ENCODE measurements at regions not wholly inside any gene's neighbourhood (a gene's known extent, or its start where the extent isn't known, plus 50 kb on each side); places are given as distances from the start of the nearest gene placed in this dataset.

DNA sequence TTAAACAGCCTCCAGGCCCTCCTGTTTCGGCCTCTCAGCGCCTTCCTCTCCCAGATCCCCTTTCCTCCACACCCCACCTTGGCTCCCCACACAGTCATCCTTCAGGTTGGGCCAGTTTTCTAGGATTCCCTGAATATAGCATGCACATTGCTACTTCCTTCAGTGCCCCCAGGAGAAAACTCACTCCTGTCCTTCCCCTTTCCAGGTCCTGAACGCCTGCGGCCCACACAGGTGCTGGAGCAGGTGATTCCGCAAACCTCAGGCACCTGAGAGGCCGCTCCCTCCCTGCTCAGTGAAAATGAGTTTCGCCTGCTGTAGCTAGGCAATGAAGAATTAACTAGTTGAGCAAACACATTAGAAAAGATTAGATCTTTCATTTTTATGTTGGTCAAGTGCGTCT, 185.0 kb downstream of the MED10 start:
- no peak for DNase-seq

DNA sequence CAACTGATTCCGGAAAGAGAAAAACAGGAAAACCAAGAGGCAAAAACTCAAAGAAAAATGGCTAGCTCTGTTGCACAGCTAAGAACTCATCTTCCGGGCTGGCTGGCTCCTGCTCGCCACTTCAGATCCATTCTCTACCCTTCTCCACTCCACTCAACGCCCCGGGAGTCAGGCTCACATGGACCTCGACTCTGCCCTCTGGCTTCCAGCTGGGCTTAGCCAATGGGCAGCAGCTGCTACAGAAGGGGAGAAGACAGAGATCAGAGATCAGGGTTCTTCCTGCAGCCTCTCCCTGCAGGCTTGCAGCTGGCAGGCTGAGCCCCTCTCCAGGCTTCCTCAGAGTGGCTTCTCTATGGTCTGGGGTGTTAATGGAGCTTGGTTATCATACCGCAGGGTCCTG, 187.5 kb downstream of the MED10 start:
- no peak for DNase-seq

DNA sequence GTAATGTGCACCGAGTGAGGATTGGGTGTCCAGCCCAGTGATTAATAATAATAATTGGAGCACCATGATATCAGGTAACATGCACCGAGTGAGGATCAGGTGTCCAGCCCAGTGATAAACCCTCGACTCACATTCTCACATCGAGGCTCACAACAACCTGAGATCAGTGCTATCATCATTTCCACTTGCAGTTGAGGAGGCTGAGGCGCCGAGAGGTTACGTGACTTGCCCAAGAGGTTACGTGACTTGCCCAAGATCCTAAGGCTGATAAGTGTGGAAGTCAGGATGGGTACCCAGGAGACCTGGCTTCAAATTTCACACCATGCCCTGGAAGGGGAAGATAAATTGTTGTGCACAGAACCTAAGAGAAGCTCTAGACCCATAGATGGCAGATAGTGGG, 189.4 kb downstream of the MED10 start:
- DNase-seq, result no peak

DNA sequence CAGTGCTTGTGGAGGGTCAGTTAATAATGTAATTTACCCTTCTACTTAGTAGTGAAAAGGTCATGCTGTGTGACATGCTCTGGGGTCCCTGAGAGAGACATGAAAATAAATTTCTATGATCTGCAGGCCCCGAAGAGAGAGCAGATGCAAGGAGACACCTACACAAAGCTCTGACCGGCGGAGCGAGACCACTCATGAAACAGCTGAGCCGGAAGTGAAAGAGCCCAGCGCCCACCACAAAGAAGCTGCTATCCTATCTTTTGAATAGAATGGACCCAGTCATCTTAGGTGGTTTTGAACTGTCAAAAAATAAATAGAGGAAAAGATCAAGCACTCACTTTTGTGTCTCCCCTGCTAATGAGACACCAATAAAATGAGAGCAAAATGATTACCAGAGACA, 190.0 kb downstream of the MED10 start:
- no peak for DNase-seq

DNA sequence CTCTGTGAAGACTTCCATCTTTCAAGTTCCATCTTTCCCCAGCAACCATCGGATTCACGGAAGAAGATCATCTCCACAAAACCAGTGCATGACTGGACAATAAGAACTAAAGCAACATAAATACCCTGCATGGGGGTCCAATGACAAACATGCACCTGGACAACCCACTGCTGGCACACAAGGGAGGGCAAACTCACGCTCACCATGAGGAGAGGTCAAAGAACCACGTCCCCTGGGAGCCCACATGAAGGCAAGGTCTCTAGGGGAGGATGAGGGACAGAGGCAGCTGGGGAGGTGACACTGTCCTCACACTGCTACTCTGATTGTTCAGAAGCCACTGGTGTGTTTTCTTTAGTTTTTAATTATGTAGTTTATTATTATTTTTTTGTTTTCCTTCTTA, 190.8 kb downstream of the MED10 start:
- DNase-seq, result no peak

DNA sequence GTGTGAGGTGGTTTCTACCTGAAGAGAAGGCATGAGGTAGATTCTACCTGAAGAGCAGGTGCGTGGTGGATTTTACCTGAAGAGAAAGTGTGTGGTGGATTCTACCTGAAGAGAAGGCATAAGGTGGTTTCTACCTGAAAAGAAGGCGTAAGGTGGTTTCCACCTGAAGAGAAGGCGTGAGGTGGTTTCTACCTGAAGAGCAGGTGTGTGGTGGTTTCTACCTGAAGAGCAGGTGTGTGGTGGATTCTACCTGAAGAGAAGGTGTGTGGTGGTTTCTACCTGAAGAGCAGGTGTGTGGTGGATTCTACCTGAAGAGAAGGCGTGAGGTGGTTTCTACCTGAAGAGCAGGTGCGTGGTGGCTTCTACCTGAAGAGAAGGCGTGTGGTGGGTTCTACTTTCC, 192.8 kb downstream of the MED10 start:
- DNase-seq, result no peak

DNA sequence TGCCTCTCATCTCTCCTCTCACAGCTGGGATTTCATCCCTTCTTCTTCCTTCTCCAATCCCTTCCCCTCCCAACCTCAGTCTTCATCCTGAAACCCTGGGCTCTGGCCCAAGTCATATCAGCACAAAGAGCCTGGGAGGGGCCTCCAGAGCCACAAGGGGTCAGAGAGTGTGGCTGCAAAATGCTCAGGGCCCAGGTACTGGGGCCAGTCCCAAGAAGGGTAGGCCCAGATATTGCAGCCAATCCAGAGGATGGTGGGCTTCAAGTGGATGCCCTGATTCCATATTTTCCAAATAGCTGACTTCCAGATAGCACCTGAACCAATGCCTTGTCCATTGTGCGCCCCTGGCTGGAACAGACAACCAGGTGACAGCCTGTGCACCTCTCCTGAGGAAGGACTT, 193.9 kb downstream of the MED10 start:
- DNase-seq, result no peak

DNA sequence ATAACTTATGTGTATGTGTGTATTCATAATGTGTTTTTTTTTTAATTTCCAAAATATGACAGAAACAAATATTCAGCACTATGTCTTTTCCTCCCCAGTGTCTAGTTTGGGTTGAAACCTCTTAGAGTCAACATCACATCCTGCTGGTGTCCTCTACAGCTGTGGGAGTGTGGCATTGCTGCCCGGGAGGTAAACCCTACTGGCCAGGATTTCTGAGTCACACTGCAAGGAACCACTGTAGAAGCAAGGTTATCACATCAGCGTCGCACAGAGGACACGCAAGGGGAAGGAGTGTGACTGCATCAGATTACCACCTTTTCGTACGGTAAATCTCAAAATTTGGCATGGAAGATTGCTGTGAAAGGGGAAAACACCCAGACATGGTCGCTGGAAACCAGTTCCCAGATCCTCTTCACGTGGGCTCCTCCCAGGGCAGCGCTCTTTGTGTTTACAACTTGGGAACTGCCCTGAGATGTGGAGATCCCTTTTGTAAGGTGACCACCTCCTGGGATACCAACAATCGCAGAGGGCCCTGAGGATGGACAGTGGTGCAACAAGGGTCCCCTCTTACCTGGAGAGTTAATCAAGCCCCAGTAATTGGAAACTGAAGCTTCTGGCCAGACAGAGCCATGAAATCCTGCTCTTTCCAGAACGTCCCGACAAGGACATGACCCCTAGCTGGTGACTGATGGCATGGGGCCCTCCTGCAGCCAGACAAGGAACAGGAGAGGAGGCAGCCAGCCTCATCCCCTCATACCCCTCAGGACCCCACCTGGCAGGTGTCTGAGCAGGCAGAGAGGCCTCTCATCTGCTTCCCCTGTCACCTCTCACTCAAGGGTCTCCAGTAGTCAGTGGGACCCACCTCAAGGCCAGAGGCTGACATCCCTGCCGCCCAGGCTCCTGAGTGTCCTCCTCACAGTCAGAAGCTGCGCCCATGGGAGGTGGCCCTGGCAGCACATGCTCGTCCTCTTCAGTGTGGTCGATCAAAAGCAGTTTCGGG, 194.7 kb downstream of the MED10 start:
- DNase-seq, result no peak

DNA sequence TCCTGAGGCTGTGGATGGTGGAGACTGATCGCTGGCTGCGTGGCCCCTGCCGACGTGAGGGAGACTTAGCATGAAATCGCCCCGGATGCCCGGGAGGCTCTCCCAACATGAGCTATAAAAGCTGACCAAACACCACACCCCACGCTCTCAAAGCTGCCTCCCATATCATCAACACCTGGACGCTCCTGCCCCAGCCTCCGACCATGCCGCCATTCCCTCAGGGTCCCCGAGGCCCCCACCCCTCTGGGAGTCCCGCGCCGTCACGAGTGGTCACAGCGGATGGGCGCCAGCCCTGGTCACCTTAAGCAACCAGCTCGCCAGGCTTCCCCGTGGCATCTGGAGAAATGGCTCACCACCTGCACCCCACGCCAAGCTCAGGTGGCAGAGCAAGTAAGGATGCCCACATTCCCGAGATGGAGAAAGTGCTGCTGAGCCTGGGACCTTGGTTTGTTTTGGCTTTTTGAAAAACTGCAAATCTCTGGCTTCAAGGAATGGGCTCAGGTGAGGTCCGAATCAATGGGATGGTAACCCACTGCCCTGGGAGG, 196.0 kb downstream of the MED10 start:
- no peak for DNase-seq

DNA sequence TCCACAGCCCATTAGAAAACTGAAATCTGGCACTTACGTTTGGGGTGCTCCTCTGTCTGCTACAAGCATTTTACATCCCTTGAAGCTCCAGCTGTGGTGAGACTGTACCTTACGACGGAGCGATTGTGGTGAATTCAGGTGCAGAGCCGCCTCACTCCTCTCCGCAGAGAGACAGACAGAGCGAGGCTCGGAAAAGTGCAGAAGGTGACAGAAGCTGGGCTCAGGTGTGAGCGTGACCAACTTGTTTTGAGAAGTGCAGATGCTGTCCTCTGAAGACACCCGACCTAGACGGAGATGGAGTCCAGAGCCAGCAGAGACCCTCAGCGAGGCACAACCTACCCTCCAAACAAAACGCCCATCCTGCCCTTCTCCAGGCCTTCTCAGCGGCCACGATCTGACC, 196.5 kb downstream of the MED10 start:
- DNase-seq, result no peak

DNA sequence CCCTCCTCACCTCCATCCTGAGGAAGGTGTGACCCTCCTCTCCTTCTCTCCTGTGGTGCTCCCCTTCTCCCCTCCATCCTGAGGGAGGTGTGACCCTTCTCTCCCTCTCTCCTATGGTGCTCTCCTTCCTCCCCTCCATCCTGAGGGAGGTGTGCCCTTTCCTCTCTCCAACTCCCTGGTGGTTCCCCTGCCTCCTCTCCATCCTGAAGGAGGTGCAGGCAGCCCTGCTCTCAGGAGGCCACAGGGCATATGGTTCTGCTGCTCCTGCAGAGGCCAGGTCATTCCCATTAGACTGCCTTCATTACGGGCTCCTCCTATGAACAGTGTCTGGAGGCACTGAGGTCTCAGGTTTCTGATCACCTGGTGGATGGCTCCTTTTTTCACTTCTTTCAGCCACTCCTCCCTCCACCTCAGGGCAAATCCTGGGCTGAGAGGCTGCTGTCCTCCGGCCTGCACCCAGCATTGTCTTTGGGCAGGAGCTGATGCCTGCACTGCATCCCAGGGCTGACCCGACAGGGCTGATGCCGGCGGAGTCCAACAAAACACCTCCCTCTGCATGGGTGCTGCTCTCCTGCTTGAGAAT, 197.1 kb downstream of the MED10 start:
- no peak for DNase-seq

DNA sequence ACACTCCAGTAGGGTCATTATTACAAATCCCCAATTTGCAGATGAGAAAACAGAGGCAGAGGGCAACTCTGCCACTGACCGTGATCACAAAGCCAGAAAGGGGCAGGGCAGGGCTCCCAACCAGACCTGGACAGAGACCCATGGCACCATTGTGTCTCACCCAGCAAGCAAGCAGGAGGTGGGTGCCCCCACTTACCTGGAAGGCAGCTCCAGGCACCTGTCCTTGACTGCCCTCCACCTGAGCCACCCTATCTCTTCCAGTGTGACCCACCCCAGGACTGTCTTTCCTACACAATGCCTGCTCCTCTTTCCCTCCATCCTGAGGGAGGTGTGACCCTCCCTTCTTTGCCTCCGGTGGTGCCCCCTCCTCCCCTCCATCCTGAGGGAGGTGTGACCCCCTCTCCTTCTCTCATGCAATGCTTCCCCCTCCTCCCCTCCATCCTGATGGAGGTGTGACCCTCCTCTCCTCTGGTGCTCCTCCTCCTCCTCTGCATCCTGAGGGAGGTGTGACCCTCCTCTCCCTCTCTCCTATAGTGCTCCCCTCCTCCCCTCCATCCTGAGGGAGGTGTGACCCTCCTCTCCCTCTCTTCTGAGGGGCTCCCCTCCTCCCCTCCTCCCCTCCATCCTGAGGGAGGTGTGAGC, 198.0 kb downstream of the MED10 start:
- no peak for DNase-seq

DNA sequence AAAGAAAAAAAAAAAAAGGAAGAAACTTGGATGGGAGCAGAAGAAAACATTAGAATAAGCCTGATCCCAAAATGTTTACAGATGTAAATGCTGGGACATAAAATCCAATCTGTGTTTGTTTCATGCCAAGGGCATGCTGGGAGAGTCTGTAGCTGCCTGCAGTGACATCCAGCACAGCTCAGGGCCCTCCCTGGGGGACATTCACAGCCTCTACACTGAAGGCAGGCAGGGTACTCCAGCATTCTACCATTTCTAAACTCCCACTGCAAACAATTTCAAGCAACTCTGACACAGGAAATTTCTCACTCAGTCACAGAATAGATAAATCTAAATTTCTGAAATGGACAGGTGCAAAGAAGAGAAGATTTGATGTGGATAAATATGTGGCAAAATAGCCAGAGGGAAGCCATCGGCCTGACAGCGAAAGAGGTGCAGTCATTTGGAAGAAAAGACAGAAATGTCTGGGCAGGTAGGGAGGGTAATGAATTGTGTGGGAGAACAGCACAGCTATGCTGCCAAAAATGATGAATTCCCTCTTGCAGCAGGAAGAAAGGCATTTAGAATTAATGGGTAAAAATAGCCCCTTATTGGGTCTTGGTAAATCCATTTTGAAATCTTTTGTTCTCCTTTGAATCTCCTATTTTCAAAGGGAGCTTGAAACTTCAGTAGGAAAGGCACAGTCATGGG, 199.4 kb downstream of the MED10 start:
- DNase-seq, result no peak

DNA sequence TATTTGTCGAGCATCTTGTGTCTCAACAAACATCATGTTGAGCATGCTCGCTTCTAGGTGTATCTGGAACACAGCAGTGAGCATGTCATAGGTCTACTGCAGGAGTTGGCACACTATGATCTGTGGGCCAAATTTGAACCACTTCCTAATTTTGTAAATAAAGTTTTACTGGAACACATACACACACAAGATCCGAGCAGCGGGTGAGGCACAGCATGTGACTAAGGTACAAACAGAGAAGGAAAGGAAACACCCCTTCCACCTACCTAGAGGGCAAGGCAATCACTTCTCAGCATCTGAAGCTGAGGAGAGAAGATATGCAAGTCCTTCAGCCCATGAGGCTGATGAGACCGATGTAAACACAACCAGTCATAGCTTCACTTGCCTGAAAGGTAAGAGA, 200.4 kb downstream of the MED10 start:
- DNase-seq, result no peak

DNA sequence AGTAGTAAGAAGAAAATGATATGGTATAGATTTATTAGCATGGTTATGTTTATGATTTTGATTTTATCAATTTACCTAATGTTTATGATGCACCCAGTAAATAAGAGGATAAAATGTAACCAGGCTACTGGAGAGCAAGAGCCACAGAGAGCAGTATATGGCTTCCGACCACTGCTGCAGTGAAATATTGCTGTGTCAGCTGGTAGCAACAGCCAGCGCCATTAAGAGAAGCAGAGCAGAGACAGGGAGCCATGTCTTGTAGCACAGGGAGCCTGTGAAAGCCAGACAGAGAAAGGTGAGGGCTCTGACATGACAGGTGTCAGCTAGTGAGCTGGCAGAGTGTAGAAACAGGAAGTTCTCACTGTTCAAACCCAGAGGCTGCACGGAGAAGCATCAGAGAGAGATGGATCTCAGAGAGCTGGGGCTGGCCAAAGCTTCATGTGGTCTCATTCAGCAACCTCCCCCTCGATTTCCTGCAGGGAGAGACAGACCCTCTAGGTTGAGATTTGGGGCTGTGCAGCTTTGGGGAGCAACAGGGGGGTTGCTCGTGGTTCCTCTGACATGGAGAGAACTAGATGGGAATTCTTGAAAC, 202.1 kb downstream of the MED10 start:
- no peak for DNase-seq

DNA sequence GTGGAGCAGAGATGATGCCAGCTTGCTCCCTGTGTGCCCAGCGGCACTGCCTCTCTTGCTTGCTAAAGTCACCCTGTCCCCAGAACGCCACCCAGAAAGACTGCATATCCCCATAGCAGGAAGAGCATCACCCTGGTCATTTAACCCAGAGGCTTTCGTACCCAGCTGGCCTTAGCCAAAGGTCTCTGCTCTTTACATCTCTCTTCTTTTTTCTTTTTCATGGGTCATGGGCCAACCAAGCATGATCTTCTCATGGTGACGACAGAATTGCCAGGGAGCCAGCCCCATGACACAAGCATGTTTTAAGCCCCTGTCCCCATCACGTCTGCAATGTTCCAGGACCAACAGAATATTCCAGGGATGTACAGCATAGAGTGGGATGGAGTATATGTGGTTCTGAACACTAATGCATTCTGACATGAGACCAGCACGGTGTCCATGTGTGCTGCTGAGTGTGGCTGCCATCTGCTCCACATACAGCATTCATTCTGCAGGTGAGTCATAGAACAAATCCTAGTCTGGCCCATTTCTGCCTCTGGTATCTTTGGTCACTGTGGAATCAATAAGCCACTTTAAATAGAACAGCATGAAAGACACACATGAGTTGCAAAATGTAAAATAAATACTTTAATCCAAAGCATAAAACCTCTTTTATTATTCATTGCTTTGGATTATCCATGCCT, 203.0 kb downstream of the MED10 start:
- DNase-seq, result no peak

DNA sequence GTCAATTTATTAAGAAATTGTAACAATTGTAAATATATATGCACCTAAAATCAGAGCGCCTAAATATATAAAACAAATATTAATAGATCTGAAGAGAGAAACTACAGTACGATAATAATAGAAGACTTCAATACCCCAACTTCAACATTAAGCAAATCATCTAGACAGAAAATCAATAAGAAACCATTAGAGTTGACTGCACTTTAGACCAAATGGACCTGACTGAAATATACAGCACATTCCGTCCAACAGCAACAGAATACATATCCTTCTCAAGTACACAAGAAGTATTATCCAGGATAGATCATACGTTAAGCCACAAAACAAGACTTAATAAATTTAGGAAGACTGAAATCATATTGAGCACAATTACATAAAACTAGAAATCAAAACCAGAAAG, 208.7 kb downstream of the MED10 start:
- DNase-seq, result no peak

DNA sequence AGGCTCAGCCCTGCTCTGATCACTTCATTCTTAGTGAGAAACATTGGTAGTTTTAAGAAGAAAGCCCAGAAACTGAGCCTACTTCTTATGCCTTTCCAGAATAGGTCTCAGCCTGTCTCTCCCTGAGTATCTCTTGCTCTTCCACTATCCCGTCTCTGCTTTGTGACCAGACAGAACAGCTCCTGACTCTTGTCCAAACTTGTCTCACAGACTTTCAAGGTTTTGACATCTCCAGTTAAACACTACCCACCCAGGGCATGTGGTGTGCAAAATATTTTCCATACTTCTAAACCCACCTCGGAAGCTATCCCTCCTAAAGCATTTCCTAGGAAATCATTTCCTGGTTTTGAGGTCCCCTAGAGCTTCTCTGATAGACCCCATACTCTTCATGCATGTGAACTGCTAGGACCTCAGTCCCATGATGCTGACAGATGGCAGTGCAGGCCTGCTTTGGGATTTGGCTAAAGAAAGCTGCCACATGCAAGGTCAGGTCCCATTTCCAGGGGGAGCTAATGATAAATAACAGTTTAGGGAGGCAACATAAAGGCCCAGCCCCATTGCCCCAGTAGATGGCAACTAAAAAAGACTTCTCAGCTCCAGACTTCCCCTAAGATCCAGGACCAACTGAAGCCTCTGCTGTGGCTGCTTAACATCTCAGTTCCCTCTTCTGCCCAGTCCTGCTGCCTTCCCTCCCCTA, 211.5 kb downstream of the MED10 start:
- no peak for DNase-seq

DNA sequence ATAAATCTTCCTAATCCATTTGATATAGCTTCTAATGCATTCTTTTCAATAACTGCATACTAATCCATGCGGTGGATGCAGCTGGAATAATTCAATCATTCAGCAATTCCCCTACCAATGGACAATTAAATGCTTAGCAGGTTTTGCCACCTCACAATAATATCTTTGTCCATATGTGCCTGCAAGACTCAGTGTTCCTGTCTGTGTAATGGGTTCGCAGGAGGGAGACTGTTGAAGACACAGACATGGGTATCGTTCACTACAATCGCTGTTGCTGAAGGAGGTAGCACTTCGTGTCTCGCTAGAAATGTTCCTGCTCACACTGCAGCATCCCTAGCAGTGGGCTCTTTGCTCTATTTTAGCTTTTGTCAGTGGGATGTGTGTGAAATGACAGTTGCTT, 214.4 kb downstream of the MED10 start:
- no peak for DNase-seq

DNA sequence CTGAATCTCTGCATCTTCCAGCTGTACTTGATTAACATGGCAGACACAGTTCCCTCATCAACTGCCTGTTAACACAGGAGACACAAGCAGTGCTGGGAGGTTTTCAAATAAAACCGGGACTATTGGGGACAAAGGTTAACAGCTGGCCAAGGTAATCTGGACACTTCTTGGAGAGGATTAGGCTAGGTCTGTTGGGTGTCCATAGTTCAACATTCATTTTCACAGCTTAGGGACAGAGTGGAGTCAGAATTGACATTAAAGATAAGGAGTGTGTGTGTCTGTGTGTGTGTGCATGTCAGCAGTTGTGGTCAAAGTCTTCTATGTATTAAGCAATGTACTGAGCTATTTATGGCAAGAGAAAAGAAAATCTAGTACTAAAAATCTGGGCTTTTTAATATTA, 216.2 kb downstream of the MED10 start:
- no peak for DNase-seq

DNA sequence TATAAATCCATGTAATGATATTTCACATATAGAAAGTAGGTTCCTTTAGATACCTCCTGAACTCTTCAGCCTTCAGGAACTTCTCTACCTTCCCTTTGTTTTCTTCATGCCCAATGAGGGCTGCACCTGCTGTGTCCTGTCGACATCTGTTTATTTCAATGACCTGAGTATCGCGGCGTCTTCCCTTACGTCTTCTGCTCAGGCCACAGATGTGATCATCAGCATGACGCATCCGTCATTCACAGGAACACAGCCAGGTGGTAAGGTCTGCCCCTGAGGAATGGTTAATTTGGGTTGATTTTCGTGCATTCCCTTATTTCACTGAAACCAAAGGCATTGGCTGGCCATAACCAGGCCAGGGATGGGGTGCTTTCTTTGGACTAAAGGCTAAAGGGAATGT, 217.1 kb downstream of the MED10 start:
- DNase-seq, result no peak

Measured in stimulated activated CD4-positive, alpha-beta T cell treated with anti-CD3 and anti-CD28 coated beads, Interleukin-2, amount 100 ng/mL, for 48 hours (primary cell).